Stimulated activated CD4-positive, alpha-beta T cell treated with anti-CD3 and anti-CD28 coated beads, Interleukin-2, amount 100 ng/mL, for 24 hours (primary cell): ENCODE measurements at regions not wholly inside any gene's neighbourhood (a gene's known extent, or its start where the extent isn't known, plus 50 kb on each side); places are given as distances from the start of the nearest gene placed in this dataset.
"Not testable (repeated sequence)": the region's sequence is repeated elsewhere in the genome, so short reads cannot be mapped to it uniquely, and the experiment has no call there.

Experiments used
- DNase-seq, 2 donors: peaks; one replicate each; pipeline ENCODE4 v3.0.0-alpha.2; 2020

DNA sequence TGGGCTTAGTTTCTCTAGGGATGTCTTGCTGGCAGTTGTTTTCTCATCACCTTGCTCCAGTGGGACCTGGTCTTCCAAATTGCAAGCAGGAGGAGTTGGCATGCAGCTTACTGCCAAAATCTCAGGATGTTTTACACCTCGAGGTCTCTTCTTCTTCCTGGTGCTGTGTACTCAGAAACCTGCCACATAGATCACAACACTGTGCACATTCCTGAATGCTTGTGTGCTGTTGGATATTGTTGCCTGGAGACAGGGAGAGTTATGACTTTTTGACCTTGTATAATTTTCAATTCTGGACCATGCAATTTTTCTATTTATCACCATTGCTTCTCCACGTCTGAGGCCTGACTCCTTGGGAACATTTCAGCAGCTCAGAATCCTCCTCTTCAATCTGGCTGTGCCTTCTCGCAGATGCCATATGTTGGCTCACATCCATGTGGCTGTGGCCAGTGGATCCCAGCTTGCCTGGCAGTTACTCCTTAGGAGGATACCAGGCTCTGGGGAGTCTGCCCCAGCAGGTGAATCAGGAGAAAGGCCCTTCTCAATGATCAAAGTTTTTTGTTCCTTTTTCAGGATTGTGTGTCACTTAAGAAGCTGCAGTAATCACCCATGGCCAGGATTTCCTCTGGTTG, 489.3 kb downstream of the TSN start:
- DNase-seq = no peak

DNA sequence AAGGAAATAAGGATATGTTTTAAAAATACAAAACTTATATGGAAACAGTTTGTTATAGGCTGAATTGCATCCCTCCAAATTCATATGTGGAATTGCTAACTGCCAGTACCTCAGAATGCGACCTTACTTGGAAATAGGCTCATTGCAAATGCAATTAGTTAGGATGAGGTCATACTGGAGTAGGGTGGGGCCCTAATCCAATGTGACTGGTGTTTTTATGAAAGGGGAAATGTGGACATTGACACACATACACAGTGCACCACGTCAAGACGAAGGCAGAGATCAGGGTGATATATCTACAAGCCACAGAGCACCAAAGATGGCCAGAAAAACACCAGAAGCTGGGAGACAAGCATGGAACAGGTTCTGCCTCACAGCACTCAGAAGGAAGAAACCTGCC, 494.2 kb downstream of the TSN start:
- no peak for DNase-seq

DNA sequence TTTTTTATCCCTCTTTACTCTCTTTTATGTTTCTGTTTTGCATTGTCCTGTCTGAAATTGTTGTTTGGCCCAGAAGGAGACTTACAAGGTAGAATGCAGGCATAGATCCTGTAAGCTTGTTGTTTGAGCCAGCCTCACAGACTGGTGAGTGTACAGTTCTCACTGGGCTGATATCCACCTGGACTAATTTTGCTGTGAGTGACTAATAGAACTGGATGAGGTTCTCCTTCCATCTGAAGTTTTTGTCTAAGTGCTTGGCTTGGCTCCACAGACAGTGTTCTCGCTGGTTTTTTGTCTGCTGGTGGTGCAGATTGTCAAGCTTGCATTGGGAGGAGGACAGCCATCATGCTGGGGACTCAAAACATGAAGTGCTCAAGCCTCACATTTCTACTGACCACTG, 495.7 kb downstream of the TSN start:
- no peak for DNase-seq

DNA sequence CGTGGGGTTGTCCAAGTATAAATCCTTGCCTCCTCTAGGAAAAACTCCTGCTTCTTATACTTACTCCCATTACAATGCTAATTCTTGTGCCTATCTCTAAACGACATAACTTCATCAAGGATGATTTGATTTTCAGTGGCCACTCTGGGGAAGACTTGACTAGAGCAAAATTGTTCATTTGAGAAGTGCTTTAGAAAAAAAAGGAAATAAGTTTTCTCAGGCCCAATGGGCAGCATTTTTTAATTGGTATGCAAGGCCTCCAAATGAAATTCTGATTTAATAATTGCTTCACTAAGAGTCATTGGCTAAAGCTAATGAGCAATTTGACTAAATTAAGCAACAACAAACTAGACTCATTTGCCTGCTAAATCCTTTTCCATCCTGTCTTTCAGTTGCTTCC, 496.1 kb downstream of the TSN start:
- no peak for DNase-seq

DNA sequence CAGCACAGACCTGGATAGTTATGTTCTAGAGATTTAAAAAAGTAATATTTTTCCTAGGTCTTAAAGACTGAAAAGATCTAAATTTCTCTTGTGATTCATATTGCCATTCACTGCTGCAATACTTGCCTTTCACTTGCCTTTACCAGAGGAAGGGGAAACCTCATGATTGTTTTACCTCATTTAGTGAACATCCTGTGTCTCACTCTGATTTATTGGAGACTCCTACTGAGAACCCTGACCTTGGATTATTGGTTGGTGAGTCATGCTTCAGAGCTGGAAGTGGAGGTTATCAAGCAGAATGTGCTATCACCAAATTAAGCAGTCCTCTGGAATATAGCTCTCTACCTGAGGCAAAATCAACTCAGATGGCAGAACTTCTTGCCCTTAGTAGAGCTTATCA, 500.5 kb downstream of the TSN start:
- DNase-seq = no peak

DNA sequence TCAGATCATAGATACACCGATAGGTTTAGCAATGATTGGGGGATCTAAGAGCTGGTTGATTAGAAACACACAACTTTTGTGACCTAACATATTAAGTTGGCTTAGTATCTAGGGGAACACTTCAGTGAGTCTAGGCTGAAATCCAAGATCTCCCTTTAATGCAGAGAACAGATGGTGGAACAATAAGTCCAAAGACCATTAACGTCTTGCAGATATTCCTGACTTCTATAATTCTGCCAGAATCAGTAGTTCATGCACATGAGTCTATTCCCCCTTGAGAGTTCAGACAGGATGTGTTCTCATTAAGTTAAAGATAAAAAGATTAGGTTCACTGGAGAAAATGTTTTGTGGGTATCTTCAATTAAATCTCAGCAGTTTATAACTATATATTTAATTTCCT, 506.5 kb downstream of the TSN start:
- no peak for DNase-seq

DNA sequence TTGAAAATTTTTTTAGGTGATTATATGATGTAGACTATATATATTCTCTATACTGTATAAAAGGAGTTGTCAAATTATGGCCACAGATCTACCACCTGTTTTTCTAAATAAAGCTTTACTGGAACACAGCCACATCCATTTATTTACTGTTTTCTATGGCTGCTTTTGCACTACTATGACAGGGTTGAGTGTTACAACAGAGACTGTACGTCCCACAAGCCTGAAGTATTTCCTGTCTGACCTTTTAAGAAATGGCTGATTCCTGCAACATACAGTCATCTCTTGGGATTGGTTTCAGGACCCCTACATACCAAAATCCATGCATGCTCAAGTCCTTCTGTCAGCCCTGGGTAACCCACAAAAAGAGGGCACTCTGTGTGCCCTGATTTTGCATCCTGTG, 508.3 kb downstream of the TSN start:
- no peak for DNase-seq

DNA sequence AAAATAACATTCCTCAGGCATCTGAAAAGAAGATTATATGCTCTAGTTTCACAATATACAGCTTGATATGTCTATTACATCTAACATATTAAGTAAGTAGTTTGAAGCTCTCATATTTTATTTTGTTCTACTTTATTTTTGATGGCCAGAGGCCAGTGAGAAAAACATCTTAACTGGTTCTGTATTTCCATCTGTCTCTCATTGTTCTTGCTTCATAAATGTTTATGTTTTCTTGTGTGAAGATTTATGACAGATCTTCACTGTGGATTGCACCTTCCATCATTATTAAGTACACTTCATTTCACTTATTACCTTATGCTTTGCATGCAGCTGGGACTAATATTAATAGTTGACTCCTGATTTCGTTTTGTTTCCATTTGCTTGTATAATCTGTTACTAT, 511.2 kb downstream of the TSN start:
- no peak for DNase-seq

DNA sequence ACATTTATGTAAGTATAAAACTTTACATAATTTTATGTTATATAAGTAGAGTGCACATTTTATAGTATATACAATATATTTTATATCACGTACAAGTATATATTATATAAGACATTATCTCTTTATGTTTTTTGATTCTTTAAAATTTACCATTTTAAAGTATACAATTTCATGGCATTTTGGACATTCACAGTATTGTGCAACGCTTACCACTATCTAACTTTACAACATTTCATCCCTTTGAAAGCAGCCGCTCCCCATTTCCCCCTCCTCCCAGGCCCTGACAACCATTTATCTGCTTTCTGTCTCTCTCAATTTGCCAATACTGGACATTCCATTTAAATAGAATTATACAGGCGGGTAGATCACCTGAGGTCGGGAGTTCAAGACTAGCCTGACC, 512.5 kb downstream of the TSN start:
- DNase-seq = no peak

DNA sequence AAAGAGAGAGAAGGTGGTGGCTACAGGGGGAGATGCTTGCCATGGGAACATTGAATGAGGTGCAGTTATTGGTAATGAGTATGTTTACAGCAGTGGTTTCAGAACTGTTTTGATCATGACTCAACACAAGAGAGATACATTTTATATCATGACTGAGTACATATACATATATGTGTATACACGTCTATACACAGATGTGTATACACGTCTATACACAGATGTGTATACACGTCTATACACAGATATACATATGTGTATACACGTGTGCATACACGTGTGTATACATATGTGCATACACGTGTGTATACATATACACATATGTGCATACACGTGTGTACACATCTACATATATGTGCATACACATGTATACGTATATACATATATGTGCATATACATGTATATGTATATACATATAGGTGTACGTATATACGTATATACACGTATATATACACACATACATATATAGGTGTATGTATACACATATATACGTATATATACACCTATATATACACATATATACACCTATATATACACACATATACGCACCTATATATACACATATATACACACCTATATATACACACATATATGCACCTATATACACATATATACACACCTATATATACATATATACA, 518.5 kb downstream of the TSN start:
- DNase-seq = no peak

DNA sequence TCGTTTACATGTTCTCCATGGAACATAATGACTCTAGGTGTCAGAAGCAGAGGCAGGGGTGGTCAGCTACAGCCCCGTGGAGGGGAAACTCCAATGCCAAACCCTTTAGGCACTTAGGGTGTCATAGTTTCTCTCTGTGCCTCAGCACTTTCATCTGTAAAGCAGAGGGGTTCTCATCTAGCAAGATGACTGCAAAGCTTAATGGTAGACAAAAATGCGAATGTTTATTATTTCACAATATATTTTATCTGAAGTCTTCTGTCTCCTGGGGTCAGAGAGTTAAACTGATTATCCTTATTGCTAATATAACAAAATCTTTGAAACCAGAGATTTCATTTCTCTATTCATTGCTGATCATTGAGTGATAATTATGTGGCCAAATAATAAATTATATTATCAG, 522.5 kb downstream of the TSN start:
- DNase-seq = no peak

DNA sequence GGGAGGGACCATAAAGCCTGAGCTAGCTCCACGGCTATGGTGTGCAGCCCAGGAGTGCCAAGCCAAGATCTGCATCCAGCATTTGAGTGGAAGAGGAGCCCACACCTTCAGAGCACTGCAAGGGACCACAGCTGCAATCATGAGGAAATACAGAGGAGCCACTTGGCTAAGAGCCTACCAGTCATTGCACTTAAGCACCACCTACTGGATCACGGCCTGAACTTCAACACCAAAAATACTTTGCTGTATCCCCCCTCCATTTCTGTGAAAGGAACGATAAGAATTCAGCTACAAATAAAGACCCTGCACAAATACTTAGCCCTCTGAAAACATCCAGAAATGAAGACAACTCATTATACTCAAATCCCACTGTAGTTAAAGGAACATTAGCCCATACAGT, 545.3 kb downstream of the TSN start:
- DNase-seq = no peak

DNA sequence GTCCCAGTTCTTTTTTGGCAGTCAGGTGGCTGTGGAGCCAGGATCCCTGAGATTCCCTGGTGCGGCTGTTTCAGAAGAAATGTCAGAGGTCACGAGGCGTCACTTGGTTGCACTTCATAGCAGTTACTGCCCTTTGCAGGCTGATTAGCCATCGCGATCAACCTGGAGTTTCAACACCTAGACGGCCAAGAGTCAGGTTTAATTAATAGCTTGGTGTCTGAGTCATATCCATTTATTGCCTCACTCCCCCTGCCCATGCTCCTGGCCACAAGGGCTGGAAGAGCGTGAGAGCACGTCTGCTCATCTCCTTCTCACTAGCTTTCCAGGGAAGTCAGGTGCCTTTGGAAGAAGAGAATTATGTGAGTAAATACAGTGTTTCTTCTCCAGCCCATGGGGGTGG, 552.3 kb downstream of the TSN start:
- no peak for DNase-seq

DNA sequence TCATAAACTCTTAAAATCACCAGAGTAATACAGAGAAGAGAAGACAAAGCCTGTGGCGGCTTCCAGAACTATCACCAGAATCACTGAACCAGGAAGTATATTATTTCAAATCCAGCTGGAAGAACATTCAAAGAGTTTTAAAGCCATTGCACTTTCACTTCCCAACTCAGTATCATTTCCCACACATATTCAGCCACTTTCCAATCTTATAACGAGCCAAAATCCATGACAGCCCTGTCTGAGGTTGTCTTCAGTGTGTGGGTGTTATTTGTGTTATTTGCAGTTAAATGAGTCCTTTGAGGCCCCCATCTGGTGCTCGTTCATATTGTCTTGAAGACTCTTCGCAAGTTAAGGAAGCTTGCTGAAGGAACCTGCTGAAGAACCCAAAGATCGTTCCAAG, 559.9 kb downstream of the TSN start:
- no peak for DNase-seq

DNA sequence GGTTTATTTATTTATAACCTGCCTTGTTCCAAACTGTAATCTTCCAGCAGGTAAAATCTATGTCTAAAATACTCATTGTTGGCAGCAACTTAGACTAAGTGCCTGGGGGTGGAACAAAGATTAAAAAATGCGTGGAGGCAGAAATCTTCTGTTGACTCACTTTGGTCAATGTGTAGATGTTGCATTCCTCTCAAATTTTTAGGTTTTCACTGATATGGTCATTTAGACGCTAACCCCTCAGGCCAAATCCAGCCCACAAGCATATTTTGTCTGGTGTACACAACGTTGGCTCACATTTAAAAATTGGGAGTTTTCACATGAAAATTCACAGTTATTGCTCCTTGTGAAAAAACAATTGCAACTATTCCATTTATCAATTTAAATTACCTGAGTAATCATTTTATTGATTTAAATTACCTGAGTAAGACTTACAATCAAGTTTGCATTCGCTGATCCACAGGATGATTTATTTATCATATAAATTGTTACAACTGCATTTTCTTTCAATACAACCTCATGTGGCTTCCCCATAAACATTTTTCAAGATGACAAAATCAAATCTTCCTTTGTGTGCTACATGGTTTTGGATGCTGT, 564.2 kb downstream of the TSN start:
- no peak for DNase-seq

DNA sequence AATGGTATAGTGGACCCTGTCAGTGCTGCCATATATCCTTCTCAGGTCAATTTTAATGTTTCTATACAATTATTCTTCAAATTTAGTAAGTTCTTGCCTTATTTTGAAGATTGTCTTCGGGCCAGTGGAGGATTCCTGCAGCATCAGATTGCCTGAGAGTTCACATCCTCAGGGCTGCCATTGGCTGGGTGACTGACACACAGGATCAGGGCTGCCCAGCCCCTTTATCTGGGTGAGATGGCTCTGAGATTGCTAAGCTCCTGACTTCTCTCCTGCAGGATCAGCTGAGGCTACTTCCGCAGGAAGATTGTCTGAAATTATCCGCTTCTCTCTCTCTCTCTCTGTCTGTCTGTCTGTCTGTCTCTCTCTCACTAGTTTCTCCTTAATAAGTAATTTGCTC, 567.4 kb downstream of the TSN start:
- no peak for DNase-seq

DNA sequence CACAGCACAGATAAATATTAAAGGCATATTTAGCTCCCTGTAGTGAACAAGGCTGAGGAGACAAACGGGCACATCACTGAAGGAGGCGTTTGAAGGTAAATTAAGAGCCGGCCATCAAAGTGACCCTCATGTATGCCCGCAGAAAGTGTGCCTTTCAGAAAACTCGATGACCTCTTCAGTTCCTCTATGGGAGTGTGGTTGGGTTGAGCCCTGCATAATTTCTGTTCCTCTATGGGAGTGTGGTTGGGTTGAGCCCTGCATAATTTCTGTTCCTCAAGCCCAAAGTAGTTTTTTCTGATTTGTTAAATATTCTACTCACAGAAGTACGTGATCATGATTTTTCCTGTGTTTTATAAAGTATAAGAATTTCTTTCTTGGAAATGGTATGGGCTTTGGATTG, 568.5 kb downstream of the TSN start:
- DNase-seq = no peak

DNA sequence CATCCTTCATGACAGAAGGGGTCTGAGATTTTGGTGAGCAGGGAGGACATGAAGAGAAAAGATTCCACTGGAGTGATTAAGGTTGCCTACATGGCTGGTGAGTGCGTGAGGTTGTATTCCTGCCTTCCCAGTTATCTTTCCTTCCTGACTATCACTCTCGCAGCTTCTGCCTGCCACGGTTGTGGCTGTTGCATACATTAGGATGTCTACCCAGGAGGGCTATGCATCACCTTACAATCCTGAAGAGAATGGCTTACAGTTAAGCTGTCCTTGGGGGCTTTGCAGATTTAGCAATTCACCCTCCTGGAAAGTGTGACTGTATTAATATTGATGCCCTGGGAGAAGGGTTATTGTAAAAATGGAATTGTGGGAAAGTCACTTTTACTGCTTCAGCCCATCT, 571.0 kb downstream of the TSN start:
- no peak for DNase-seq

DNA sequence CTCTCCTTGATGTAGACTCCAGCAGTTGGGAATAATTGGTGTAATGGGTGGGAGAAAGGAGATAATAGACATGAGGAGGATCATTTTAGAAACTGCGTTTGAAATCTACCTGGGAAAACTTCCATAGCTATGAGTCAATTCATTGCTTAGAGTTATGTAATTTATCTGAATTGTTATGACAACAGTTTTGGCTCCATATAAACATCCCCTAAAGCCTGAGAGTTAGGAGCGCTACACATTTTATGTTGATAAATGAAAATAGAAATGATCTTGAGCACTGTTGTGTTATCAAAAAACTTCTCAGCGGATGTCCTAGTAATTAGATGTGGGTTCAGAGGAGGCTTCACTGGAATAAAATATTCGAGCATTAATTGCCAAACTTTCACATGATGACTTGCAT, 573.4 kb downstream of the TSN start:
- no peak for DNase-seq

DNA sequence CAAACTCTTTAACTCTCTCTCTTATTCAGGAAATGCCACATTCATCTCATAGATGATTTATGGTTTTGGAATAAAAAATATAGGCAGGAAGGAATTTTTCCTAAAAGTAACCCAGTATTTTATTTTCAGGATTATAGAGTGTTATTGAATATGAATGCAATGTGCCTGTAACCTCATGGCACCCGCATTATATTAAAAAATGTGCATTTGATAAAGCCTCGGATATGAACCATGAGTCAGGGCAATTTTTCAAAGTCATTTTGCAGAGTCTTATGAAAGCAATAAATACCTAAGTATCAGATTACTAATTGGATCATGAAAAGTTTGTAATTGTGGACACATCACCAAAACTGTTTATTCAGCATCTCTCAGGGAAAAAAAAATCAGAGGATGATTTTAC, 573.8 kb downstream of the TSN start:
- no peak for DNase-seq

DNA sequence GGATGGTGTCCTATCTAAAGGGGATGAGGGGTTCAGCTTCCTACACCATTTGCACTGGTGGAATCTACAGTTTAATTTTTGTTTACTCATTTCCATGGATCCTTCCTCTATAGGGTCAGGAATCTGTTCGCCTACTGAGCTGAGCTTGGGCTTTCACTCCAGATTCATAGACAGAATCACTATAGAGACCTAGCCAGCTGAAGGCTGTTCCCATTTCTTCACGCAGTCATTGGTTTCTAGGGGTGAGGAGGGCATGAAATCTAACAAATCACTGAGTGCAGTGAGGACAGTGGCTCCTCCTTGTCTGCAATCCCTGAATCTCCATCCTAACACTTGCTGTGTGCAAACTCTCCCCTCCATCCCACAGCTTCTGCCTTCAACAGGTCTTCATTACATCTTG, 578.5 kb downstream of the TSN start:
- DNase-seq = no peak

DNA sequence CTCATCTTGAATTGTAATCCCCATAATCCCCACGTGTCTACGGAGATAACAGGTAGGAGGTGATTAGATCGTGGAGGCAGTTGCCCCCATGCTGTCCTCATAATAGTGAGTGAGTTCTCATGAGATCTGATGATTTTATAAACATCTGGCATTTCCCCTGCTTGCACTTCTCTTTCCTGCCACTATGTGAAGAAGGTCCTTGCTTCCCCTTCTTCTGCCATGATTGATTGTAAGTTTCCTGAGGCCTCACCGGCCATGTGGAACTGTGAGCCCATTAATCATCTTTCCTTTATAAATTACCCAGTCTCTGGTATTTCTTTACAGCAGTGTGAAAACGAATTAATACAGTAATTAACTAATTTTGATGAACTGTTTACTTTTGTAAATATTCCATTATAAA, 582.5 kb downstream of the TSN start:
- no peak for DNase-seq

DNA sequence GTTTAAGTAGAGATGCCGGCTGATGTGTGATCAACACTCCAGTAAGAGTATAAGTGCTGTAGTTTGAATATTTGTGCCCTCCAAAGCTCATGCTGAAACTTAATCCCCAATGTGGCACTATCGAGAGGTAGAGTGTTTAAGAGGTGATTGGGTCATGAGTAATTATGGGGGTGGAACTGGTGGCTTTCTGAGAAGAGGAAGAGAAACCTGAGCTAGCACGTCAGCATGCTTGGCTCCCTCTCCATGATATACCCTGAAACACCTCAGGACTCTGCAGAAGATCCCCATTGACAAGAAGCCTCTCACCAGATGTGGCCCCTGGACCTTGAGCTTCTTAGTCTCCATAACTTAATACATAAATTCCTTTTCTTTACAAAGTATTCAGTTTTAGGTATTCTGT, 584.8 kb downstream of the TSN start:
- DNase-seq = no peak

DNA sequence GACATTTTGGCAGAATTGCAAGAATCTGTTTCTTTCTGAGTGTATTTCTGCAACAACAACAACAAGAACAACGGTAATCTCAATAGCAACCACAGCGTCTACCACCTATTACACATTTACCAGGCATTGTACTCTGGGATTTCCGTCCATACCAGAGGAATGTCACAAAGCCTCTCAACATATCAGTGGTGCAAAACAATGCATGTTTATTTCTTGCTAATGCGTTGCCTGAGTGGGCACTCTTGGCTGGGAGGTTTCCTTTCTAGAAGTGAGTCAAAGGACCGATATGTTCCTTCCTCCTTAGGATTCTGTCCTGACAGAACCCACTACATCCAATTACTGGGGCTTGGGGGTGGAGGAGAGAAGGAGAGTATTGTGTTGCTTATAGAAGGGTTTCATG, 585.6 kb downstream of the TSN start:
- DNase-seq = no peak

DNA sequence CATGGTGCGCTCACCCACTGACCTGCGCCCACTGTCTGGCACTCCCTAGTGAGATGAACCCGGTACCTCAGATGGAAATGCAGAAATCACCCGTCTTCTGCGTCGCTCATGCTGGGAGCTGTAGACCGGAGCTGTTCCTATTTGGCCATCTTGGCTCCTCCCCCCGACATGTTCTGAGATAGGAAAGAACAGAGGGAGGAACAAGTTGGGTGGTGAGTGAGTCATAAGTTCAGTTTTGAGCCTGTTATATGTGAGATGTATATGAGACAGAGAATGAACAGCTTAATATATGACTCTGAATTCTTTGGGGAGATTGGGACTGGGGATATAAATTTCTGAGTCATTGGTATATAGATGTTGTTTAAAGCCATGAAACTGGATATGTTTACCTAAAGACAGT, 596.7 kb downstream of the TSN start:
- not testable (repeated sequence) for DNase-seq
